Suprapubic skin (tissue), 3 donors: ENCODE measurements at regions not wholly inside any gene's neighbourhood (a gene's known extent, or its start where the extent isn't known, plus 50 kb on each side); places are given as distances from the start of the nearest gene placed in this dataset.

Source experiments
- CTCF ChIP-seq, 2 donors: fragments of 200-600 bp in 1 of 2; fragments of 450-650 bp in 1 of 2; sonication (generic) in 1 of 2; IDR thresholded peaks; one replicate each; pipeline ENCODE4 v1.5.1; 2016 to 2019; ENCODE audit warnings: antibody characterized with exemption in 2 of 2, mild to moderate bottlenecking in 1 of 2, moderate library complexity in 1 of 2
- EP300 ChIP-seq: sonication (generic); formaldehyde crosslinking; IDR thresholded peaks from one replicate; pipeline ENCODE4 v1.6.1; 2017; ENCODE audit warnings: antibody characterized with exemption
- POLR2A ChIP-seq, 2 donors: fragments of 450-650 bp; IDR thresholded peaks; one replicate each; pipeline ENCODE4 v1.6.1; 2017; ENCODE audit warnings: antibody characterized with exemption in 2 of 2, mild to moderate bottlenecking in 2 of 2, moderate library complexity in 2 of 2

- no peak for TF ChIP-seq CTCF (IDR thresholded peaks at IDR 0.05)
- TF ChIP-seq EP300: no peak
- no peak for TF ChIP-seq POLR2A (IDR thresholded peaks at IDR 0.05)
These were observed 51.6 kb upstream of the SLC6A11 start for GRCh38 chr3:10764259-10765051.
